ENCODE measurements at regions not wholly inside any gene's neighbourhood (a gene's known extent, or its start where the extent isn't known, plus 50 kb on each side); places are given as distances from the start of the nearest gene placed in this dataset.
"Not testable (repeated sequence)": the region's sequence is repeated elsewhere in the genome, so short reads cannot be mapped to it uniquely, and the experiment has no call there.

DNA sequence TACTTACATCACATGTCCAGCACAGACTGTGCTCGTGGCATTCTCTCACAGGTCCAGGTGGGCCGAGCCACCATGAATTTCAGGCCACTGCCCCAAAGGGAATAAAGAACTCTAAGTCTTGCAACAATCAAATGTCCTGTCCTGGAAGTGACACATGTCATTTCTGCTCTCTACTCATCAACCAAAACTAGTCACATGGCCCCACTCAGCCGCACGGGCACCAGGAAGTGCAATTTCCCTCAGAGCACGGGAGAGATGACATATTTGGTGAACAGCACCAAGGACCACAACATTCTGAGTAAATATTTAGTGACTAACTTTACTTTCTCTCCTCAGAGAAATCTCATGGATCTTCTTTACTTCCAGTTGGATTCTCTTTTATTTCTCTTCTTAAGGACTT, 131.1 kb upstream of the TUT7 start:
- H3K9ac ChIP-seq (ENCODE audit: low read length): no peak overlapping the region
- H3K79me2 ChIP-seq (ENCODE audit: low read length): no peaks in the 10 kb centered on the region
- no peak overlapping the region; the same call in 1 of the 2 replicates for H3K4me3 ChIP-seq (ENCODE audit: low read length)
- no peaks in the 10 kb centered on the region for H4K20me1 ChIP-seq (ENCODE audit: insufficient read depth, low read length)
- H3K27ac ChIP-seq (ENCODE audit: low read length): no peak overlapping the region
- H3K36me3 ChIP-seq (replicated peaks; ENCODE audit: low read depth, low read length): no peaks in the 10 kb centered on the region
- no peaks in the 10 kb centered on the region for H3K27me3 ChIP-seq (ENCODE audit: low read depth, low read length)
- H2AFZ ChIP-seq (ENCODE audit: low read depth, low read length): peak overlapping the region; percentile 90
- H3K4me2 ChIP-seq (ENCODE audit: low read length): peak overlapping the region; percentile 29
- no peak for TF ChIP-seq EZH2phosphoT487 (IDR thresholded peaks at IDR 0.05; ENCODE audit: low read depth)
- TF ChIP-seq, protein P1, sequence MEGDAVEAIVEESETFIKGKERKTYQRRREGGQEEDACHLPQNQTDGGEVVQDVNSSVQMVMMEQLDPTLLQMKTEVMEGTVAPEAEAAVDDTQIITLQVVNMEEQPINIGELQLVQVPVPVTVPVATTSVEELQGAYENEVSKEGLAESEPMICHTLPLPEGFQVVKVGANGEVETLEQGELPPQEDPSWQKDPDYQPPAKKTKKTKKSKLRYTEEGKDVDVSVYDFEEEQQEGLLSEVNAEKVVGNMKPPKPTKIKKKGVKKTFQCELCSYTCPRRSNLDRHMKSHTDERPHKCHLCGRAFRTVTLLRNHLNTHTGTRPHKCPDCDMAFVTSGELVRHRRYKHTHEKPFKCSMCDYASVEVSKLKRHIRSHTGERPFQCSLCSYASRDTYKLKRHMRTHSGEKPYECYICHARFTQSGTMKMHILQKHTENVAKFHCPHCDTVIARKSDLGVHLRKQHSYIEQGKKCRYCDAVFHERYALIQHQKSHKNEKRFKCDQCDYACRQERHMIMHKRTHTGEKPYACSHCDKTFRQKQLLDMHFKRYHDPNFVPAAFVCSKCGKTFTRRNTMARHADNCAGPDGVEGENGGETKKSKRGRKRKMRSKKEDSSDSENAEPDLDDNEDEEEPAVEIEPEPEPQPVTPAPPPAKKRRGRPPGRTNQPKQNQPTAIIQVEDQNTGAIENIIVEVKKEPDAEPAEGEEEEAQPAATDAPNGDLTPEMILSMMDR (IDR thresholded peaks at IDR 0.05; ENCODE audit: low read depth, low read length): no peak
- peaks cover 6% of the 10 kb centered on the region for H3K4me1 ChIP-seq (ENCODE audit: low read length)
- no peaks in the 10 kb centered on the region for H3K9me3 ChIP-seq (ENCODE audit: insufficient read depth, low read length)

DNA sequence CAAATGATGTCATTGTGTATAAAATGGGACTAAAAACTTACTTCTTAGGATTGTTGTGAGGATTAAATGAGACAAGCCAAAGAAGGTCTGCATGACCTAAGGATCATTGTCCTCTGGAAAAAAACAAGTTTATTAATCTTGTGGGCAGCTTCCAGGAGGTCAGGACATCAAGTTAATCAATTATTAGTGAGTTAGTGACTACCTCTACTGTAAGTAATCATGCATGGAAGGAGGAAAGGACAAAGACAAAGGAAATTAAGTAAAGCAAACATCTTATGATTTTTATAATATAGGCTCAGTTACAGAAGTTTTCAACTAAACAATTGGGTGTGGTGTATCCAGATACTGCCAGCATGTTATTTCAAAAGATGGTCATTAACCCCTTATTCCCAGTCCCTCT, 129.3 kb upstream of the TUT7 start:
- H3K4me2 ChIP-seq (ENCODE audit: low read length): no peak overlapping the region
- no peaks in the 10 kb centered on the region for H3K36me3 ChIP-seq (replicated peaks; ENCODE audit: low read depth, low read length)
- peaks cover 6% of the 10 kb centered on the region for H3K4me1 ChIP-seq (ENCODE audit: low read length)
- H3K9me3 ChIP-seq (ENCODE audit: insufficient read depth, low read length): no peaks in the 10 kb centered on the region
- H3K9ac ChIP-seq (ENCODE audit: low read length): no peak overlapping the region
- TF ChIP-seq, protein P1 (IDR thresholded peaks at IDR 0.05; ENCODE audit: low read depth, low read length): no peak
- TF ChIP-seq EZH2phosphoT487 (IDR thresholded peaks at IDR 0.05; ENCODE audit: low read depth): no peak
- no peak overlapping the region for H2AFZ ChIP-seq (ENCODE audit: low read depth, low read length)
- no peaks in the 10 kb centered on the region for H3K79me2 ChIP-seq (ENCODE audit: low read length)
- no peaks in the 10 kb centered on the region for H4K20me1 ChIP-seq (ENCODE audit: insufficient read depth, low read length)
- H3K27ac ChIP-seq (ENCODE audit: low read length): no peak overlapping the region
- no peaks in the 10 kb centered on the region for H3K27me3 ChIP-seq (ENCODE audit: low read depth, low read length)
- no peak overlapping the region for H3K4me3 ChIP-seq (ENCODE audit: low read length)

DNA sequence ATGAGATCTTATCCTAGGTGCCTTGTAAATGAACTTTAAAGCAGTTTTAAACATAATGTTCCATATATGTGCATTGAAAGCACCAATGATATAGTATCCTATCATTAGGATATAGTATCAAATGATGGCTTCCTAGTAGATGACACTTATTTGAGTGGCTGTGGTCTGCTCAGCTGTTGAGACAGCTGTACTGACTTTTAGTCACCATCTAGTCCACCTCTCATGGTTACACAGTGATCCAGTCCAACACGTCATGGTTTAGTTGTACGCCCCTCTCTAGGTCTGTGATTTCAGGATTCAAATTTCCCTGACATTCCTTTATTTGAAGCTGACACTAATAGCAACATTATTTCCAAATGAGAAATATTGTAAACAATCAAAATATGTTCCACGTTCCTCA, 127.3 kb upstream of the TUT7 start:
- H3K27me3 ChIP-seq (ENCODE audit: low read depth, low read length): no peaks in the 10 kb centered on the region
- no peak for TF ChIP-seq EZH2phosphoT487 (IDR thresholded peaks at IDR 0.05; ENCODE audit: low read depth)
- TF ChIP-seq, protein P1 (IDR thresholded peaks at IDR 0.05; ENCODE audit: low read depth, low read length): no peak
- H3K4me3 ChIP-seq (ENCODE audit: low read length): no peak overlapping the region

DNA sequence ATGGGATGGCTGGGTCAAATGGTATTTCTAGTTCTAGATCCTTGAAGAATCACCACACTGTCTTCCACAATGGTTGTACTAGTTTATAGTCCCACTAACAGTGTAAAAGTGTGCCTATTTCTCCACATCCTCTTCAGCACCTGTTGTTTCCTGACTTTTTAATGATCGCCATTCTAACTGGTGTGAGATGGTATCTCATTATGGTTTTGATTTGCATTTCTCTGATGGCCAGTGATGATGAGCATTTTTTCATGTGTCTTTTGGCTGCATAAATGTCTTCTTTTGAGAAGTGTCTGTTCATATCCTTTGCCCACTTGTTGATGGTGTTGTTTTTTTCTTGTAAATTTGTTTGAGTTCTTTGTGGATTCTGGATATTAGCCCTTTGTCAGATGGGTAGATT, 121.0 kb upstream of the TUT7 start:
- H3K4me2 ChIP-seq (ENCODE audit: low read length); H4K20me1 ChIP-seq (ENCODE audit: insufficient read depth, low read length); H2AFZ ChIP-seq (ENCODE audit: low read depth, low read length); H3K36me3 ChIP-seq (replicated peaks; ENCODE audit: low read depth, low read length); H3K27ac ChIP-seq (ENCODE audit: low read length); H3K4me3 ChIP-seq (ENCODE audit: low read length); H3K27me3 ChIP-seq (ENCODE audit: low read depth, low read length); H3K79me2 ChIP-seq (ENCODE audit: low read length); H3K4me1 ChIP-seq (ENCODE audit: low read length); H3K9ac ChIP-seq (ENCODE audit: low read length); H3K9me3 ChIP-seq (ENCODE audit: insufficient read depth, low read length): not testable (repeated sequence)

More for the DNA sequence above, 127.3 kb upstream of the TUT7 start:
- Histone ChIP-seq H3K27ac (ENCODE audit: low read length) (no peak overlapping the region), H3K4me1 (ENCODE audit: low read length) (peaks cover 6% of the 10 kb centered on the region), H4K20me1 (ENCODE audit: insufficient read depth, low read length) (no peaks in the 10 kb centered on the region), H3K79me2 (ENCODE audit: low read length) (no peaks in the 10 kb centered on the region), H3K9me3 (ENCODE audit: insufficient read depth, low read length) (no peaks in the 10 kb centered on the region), H3K9ac (ENCODE audit: low read length) (no peak overlapping the region), H3K4me2 (ENCODE audit: low read length) (no peak overlapping the region), H3K36me3 (replicated peaks; ENCODE audit: low read depth, low read length) (no peaks in the 10 kb centered on the region), H2AFZ (ENCODE audit: low read depth, low read length) (no peak overlapping the region)
